ENCODE measurements at regions not wholly inside any gene's neighbourhood (a gene's known extent, or its start where the extent isn't known, plus 50 kb on each side); places are given as distances from the start of the nearest gene placed in this dataset.

GRCh38 chr11:29343465-29344333, 673.1 kb downstream of the KCNA4 start:
- DNase-seq, result peak; percentile 12

GRCh38 chr11:29336727-29337575, 679.9 kb downstream of the KCNA4 start:
- DNase-seq, result no peak

GRCh38 chr11:29334776-29335130, 682.1 kb downstream of the KCNA4 start:
- no peak for DNase-seq

- no peak for DNase-seq
These were observed 682.6 kb downstream of the KCNA4 start for GRCh38 chr11:29333993-29334775.

- no peak for DNase-seq
These were observed 685.3 kb downstream of the KCNA4 start for GRCh38 chr11:29331451-29332010.

GRCh38 chr11:29328961-29329441, 687.8 kb downstream of the KCNA4 start:
- no peak for DNase-seq

GRCh38 chr11:29327891-29328290, 688.9 kb downstream of the KCNA4 start:
- no peak for DNase-seq

- DNase-seq, result no peak
These were observed 690.1 kb downstream of the KCNA4 start for GRCh38 chr11:29326757-29327156.

GRCh38 chr11:29324328-29324727, 692.5 kb downstream of the KCNA4 start:
- DNase-seq, result no peak

- no peak for DNase-seq
These were observed 695.3 kb downstream of the KCNA4 start for GRCh38 chr11:29321293-29322132.

- DNase-seq, result no peak
These were observed 696.6 kb downstream of the KCNA4 start for GRCh38 chr11:29320196-29320595.

- DNase-seq, result no peak
These were observed 697.6 kb downstream of the KCNA4 start for GRCh38 chr11:29319210-29319609.

- DNase-seq, result no peak
These were observed 698.5 kb downstream of the KCNA4 start for GRCh38 chr11:29318134-29318845.

GRCh38 chr11:29317694-29318093, 699.1 kb downstream of the KCNA4 start:
- DNase-seq, result no peak

GRCh38 chr11:29315275-29315674, 701.6 kb downstream of the KCNA4 start:
- no peak for DNase-seq

- DNase-seq, result no peak
These were observed 702.6 kb downstream of the KCNA4 start for GRCh38 chr11:29314211-29314610.

GRCh38 chr11:29312812-29313211, 704.0 kb downstream of the KCNA4 start:
- no peak for DNase-seq

- DNase-seq, result no peak
These were observed 706.0 kb downstream of the KCNA4 start for GRCh38 chr11:29310725-29311342.

GRCh38 chr11:29309992-29310391, 706.8 kb downstream of the KCNA4 start:
- DNase-seq, result no peak

GRCh38 chr11:29306527-29306926, 710.3 kb downstream of the KCNA4 start:
- no peak for DNase-seq

Data from occipital lobe (tissue), 1 donor.